ENCODE measurements at regions not wholly inside any gene's neighbourhood (a gene's known extent, or its start where the extent isn't known, plus 50 kb on each side); places are given as distances from the start of the nearest gene placed in this dataset.

GRCh38 chr6:6892744-6893583 lies 214.8 kb upstream of the RREB1 start:
- H3K27ac ChIP-seq, result peak overlapping the region in 4 of 21 experiments; percentile 27 to 52 (median 38)
- no peak overlapping the region for H3K4me3 ChIP-seq

DNA sequence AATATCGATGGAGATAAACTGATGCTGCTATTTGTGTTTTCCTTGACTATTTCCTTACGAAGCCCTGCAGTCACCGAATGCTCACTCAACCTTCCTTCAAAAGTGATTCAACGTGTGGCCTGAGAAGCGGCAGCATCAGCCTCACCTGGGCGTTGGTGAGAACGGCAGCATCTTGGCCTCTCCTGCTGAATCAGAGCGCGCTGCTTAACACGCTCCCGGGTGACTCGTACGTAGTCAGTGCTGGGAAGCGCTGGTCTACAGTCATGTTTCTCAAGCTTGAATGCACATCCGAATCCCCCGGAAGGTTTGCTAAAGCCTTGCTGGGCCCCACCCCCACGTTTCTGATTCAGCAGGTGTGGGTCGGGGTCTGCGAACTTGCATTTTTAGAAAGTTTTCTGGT lies 214.1 kb upstream of the RREB1 start:
- H3K4me3 ChIP-seq, result no peak overlapping the region
- no peak overlapping the region for H3K27ac ChIP-seq

GRCh38 chr6:6895929-6896328 lies 211.8 kb upstream of the RREB1 start:
- Histone ChIP-seq H3K27ac (no peak overlapping the region), H3K4me3 (no peak overlapping the region)

DNA sequence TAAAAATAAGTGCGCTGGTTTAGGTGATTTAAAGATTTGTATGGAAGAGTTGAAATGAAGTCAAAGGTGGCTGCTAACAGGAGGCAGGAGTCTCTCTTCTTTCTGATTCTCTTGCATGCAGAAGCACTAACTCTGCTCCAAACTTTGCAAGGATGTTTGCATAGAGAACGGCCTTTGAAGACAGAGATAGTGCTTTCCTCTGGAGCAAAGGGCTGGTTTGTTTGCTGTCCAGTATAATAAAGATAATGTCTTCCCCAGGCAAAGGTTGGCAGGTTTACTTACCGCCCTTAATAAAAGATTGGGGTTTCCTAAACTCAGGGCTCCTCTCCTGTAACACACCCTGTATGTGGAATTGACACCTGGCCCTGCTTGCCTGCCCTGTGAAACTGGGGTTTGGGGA lies 210.6 kb upstream of the RREB1 start:
- Histone ChIP-seq H3K27ac (no peak overlapping the region), H3K4me3 (no peak overlapping the region)

GRCh38 chr6:6900569-6901204 lies 207.1 kb upstream of the RREB1 start:
- H3K27ac ChIP-seq, result peak overlapping the region in 16 of 21 experiments; percentile 4 to 76 (median 38)
- H3K4me3 ChIP-seq, result no peak overlapping the region

- Histone ChIP-seq H3K4me3 (no peak overlapping the region), H3K27ac (peak overlapping the region in 8 of 21 experiments; percentile 4 to 76 (median 29))
Observed at GRCh38 chr6:6901205-6901719, 206.5 kb upstream of the RREB1 start.

DNA sequence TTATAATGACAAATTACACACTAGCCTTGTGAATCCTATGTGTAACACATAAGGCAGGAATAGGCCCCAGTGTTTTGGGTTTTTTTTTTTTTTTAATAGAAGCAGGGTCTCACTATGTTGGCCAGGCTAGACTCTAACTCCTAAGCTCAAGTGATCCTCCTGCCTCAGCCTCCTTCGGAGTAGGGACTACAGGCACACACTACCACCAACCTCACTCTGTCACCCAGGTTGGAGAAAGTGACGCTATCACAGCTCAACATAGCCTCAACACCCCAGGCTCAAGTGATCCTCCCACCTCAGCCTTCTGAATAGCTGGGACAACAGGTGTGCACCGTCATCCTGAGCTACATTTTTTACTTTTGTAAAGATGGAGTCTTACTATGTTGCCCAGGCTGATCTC lies 205.8 kb upstream of the RREB1 start:
- H3K4me3 ChIP-seq, result no peak overlapping the region
- peak overlapping the region in 1 of 21 experiments; percentile 58 for H3K27ac ChIP-seq

DNA sequence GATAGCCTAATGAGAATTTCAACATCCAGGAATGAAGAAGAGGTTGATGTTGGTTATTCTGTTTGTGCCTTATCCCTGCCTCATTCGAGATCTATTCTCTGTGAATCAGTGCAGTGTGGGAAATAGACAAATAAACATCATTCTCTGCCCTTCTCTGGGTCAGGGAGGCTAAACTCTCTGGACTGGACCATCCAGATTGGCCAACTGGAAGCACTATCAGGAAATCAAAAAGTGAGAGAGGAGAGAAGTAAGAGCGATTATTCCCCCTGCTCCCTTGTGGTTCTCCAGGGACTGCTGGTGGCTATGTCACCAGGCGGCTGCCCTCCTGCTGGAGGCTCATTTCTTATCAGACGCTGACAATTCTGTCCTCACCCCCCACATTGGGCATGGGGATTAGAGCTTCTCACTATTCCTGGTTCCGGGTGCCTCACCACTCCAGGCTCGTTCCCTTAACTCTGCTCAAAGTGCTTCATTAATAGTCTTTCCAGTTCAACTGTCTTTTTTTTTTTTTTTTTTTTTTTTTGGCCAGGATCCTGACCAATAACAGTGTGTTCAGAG lies 201.7 kb upstream of the RREB1 start:
- Histone ChIP-seq H3K27ac (peak overlapping the region in 2 of 21 experiments; percentile 43 to 63), H3K4me3 (no peak overlapping the region)

DNA sequence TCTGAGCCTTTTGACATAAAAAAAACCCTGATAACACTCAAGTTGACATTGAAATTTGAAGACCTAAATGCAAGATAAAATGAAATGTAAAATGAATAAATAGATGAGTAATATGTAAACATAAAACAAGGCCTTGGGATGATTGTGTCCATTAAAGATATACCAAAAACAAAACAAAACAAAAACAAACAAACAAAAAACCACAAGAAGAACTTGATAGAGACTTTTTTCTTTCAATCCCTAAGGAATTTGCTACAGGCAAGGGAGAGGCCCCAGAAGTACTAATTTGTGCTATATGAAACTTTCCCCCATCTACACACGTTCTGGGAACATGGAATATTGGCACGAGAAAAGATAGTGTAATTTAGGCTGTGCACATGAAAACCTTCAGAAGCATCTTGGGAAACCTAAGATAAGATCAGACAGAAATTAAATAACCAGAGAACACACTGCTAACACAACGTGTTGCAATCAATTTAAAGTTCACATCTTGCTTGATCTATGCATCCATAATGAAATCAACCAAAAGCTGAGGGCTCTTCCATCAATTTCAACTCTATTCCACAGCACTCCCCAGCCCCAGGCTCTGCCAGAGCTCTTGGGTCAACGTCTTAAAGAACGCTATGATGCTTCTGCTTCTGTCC lies 201.1 kb upstream of the RREB1 start:
- H3K27ac ChIP-seq, result peak overlapping the region in 1 of 21 experiments; percentile 2

DNA sequence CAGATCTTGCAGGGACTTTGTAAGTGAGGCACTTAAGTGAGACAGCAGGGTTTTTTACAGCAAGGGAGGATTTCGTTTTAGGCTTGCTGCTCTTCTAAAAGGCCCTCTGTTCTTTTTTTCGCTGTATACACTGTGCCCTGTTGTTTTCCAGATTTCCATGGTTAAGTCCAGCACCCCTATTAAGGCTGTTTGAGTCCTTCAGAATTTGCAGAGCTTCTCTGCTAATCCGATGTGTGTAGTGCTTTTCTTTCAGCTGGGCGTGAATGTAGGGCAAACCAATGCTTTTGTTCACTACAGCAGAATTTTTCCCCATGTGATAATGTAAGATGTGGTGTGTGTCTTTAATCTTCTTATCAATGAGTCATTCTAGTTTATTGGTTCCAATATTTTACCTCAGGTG lies 200.5 kb upstream of the RREB1 start:
- H3K27ac ChIP-seq, result peak overlapping the region in 1 of 21 experiments; percentile 2
- H3K4me3 ChIP-seq, result no peak overlapping the region

More for the DNA sequence above, 201.1 kb upstream of the RREB1 start:
- H3K4me3 ChIP-seq, result no peak overlapping the region

GRCh38 chr6:6908121-6908520 lies 199.6 kb upstream of the RREB1 start:
- H3K27ac ChIP-seq, result no peak overlapping the region
- H3K4me3 ChIP-seq, result no peak overlapping the region

- H3K27ac ChIP-seq, result no peak overlapping the region
- H3K4me3 ChIP-seq, result no peak overlapping the region
Observed at GRCh38 chr6:6909111-6909510, 198.7 kb upstream of the RREB1 start.

DNA sequence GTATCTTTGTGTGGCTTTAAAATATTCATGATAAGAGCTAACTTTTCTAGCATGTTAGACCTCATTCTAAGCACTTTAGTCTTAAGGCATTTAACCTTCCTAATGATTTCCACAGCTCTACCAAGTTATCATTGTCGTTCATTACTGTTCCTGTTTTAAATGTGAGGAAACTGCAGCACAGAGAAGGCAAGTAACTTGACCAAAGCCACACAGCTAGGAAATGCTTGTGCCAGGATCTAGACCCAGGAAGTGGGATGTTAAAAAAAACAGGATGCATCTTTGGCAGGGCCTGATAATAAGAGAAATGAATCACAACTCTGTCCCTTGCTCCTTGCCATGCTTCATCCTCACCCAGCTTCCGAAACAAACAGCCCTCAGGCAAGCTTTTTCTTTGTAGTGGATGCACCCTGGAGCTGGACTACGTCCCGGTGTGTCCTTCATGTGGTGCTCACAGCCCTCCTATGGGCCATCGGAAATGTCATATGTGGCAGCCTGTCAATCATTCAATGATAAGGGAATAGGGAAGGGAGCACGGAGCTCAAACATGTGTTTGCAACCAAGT lies 196.9 kb upstream of the RREB1 start:
- Histone ChIP-seq H3K27ac (no peak overlapping the region), H3K4me3 (no peak overlapping the region)

DNA sequence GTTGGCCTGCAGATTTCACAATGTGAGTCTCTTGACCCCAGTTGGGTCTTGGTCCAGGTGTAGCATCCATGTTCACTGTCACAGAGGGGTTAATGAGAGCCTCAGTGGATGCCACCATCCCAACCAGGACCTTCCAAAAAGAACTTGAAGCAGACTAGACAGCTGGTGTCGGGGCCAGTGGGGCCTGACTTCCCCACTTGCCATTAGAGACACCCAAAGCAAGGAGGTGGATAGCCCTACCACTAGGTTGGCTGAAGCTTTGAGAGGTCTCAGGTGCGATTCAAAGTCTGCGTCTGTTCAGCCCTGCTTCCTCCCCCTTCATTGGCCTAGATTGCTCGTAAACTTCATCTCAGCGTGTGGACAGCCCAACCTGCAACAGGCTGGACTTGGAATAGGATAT lies 196.4 kb upstream of the RREB1 start:
- no peak overlapping the region for H3K27ac ChIP-seq

DNA sequence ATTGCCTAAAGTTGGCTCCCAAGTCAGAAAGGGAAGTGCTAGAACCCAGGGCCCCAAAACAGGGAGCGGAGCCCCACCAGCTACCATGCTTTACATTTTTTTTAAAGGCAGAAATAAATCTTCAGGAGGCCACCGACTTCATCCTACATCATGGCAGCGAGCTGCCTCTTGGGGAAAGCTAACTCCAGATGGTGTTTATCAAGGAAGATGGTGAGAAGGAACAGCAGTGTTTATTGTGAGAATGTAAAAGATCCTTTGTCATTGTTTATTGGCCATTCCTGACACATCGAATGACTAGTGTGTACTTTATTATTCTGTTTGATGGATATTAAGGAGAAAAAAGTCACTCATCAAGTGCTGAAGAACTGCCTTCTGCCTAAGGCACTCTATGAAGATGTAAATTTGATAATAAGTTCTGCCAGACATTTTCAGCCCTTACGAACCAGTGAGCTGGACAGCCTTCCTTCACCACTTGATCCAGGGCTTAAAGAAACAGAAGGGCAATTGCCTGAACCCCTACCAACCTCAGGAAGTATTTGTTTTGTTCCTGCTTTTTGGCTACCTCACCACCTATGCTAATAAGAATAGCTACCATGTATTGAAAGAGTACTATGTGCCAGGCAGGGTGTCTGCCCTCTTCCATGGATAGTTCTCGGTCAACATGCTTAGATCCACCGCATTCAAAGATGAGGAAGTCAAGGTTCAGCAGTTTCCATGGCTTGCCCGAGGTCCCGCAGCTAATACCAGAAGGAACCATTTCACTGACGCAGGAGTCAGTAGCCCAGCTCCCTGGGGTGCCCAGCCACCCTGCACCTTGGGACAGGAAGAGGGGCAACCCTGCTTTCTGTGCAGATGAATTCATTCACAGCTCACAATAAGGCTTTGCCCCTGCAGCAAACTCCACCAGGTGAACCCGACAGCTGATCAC lies 194.7 kb upstream of the RREB1 start:
- H3K4me3 ChIP-seq, result no peak overlapping the region
- H3K27ac ChIP-seq, result no peak overlapping the region

More for the DNA sequence above, 196.4 kb upstream of the RREB1 start:
- H3K4me3 ChIP-seq, result no peak overlapping the region

GRCh38 chr6:6915219-6915618 lies 192.5 kb upstream of the RREB1 start:
- peak overlapping the region in 1 of 7 experiments; percentile 19 for H3K4me3 ChIP-seq
- peak overlapping the region in 15 of 21 experiments; percentile 14 to 80 (median 61) for H3K27ac ChIP-seq

DNA sequence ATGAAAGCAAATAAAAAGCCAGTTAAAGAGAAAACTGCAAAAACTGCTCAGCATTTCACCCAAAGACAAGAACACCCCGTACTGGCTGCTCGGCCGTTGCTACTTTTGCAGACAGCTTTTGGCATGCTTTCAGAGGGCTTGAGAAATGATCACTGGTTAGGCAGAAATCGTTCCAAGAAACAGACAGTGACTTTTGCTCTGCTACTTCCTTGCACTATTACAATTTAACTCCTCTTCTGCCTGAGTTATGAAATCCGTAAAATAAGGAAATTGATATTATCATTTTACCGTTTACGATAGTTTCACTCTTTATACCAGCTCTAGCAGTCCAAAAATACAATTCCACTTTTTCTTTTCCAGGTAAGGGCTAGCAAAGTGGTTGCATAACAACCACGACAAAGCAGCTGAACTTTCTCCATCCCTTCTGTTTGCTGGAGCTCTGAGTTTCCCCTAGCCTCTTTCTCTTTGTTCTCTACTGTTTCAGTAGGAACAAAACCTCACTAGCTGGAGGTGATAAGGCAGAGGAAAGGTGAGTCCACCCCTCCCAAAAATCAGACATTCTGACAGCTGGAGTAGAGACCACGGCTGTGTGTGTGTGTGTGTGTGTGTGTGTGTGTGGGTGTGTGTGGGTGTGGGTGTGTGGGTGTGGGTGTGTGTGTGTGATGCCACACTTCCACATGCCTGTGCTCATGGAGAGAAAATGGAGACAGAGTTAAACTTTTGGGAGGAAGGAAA lies 191.8 kb upstream of the RREB1 start:
- Histone ChIP-seq H3K27ac (peak overlapping the region in 17 of 21 experiments; percentile 16 to 80 (median 61)), H3K4me3 (peak overlapping the region in 2 of 7 experiments; percentile 9 to 19)

DNA sequence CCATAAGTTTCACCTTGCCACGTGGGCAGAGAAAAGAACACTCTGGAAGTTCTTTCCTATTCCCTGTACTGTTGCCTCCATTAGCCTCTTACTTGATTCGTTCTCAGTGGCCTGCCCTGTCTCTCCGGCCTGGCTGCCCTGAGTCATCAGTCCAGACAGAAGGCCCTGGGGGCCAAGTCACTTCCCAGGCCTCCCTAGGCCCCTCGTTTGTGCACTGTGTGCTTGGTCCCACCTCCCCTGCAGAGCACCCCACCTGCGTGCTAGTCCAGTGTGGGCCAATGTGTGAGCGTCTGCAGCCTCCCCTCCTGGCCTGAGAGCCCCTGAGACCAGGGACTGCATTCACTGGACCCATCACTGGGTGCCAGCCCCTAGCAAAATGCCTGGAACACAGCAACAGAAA lies 191.2 kb upstream of the RREB1 start:
- H3K27ac ChIP-seq, result peak overlapping the region in 14 of 21 experiments; percentile 16 to 80 (median 49)
- H3K4me3 ChIP-seq, result no peak overlapping the region
